NCI-H345 treated with DMSO at 0.1 percent for 48 hours (cell line): ENCODE measurements at regions not wholly inside any gene's neighbourhood (a gene's known extent, or its start where the extent isn't known, plus 50 kb on each side); places are given as distances from the start of the nearest gene placed in this dataset.
"Not testable (repeated sequence)": the region's sequence is repeated elsewhere in the genome, so short reads cannot be mapped to it uniquely, and the experiment has no call there.

Experiments used
- DNase-seq: peaks from one replicate; lab custom pipeline; 2025; ENCODE audit not compliant: unreplicated experiment; lab: John Stamatoyannopoulos, UW

- no peak for DNase-seq
Measured at GRCh38 chr5:93359296-93359959, 221.6 kb downstream of the NR2F1-AS1 start.

DNA sequence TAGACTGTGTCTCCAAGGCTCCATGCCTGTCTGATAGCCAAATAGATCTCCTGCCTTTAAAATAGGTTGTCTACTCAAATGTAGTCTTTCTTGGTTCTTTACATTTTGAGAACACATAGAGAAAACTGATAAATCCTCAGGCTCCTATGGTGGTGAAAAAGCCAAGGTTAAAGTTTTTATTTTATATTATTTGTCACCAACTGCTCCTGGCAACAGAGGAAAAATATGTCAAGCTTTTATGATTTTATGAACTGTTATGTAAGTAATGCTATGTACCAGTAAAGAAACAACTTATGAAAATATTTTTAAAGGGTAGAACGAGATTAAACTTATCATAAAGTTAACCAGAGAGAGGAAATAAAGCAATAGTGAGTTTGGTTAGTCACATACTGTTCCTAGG lies 222.8 kb downstream of the NR2F1-AS1 start:
- no peak for DNase-seq

- DNase-seq = no peak
Measured at GRCh38 chr5:93357686-93358085, 223.3 kb downstream of the NR2F1-AS1 start.

DNA sequence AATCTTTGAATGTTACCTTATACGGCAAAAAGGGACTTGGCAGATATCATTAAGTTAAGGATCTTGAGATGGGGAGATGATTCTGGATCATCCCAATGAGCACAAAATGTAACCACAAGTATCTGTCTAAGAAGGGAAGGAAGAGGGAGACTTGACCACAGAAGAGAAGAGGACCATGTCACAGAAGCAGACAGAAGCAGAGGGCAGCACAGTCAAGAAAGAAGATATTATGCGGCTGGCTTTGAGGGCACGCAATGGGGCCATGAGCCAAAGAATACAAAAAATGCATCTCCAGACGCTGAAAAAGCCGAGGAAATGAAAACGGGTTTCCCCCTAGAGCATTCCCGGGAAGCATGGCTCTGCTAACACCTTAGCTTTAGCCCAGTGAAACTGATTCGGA lies 225.3 kb downstream of the NR2F1-AS1 start:
- DNase-seq = no peak

GRCh38 chr5:93352186-93352585 lies 228.8 kb downstream of the NR2F1-AS1 start:
- DNase-seq = no peak

DNA sequence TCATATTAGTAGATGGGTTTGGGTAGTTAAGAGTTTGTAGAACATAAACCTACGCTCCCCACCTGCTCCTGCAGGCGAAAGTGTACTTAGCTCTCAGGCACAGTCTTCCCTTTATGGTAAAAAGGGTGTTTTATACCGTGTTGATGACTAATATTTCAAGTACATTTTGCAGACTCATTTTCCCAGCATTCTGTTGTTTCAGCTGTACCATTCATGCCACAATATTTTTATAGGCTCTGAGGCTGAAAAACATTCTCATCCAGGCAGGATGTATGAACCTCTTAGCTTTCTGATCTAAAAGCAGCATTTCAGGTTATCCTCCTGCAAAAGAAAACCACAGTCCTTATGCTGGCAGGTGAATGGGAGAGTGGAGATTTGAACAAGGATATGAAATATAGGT lies 231.4 kb downstream of the NR2F1-AS1 start:
- DNase-seq = no peak

- no peak for DNase-seq
Measured at GRCh38 chr5:93348231-93348630, 232.8 kb downstream of the NR2F1-AS1 start.

DNA sequence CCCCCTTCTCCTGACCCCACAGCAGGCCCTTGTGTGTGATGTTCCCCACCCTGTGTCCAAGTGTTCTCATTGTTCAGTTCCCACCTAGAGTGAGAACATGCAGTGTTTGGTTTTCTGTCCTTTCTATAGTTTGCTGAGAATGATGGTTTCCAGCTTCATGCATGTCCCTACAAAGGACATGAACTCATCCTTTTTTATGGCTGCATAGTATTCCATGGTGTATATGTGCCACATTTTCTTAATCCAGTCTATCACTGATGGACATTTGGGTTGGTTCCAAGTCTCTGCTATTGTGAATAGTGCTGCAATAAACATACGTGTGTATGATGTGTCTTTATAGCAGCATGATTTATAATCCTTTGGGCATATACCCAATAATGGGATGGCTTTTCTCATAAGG lies 234.2 kb downstream of the NR2F1-AS1 start:
- DNase-seq = not testable (repeated sequence)

- no peak for DNase-seq
Measured at GRCh38 chr5:93346301-93346700, 234.7 kb downstream of the NR2F1-AS1 start.

GRCh38 chr5:93343570-93343969 lies 237.4 kb downstream of the NR2F1-AS1 start:
- no peak for DNase-seq

- DNase-seq = no peak
Measured at GRCh38 chr5:93342563-93343061, 238.4 kb downstream of the NR2F1-AS1 start.

GRCh38 chr5:93340881-93341280 lies 240.1 kb downstream of the NR2F1-AS1 start:
- DNase-seq = no peak

DNA sequence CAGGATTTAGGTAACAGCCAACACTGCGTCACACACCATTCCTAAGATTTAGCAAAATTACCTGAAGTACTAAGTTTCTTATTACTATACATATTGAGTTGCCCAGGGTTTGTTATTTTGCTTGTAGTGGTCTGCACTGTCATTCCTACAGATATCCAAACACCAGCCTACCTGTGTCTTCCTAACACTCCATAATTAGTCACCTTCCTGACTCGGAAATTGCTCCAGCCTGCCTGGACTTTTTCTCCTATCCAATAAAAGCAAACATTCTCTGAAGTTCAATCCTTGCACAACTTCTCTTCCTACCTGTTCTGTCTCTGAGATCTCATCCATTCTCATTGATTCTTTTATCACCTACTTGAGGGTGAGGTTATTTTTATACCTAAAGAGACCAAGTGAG lies 243.9 kb downstream of the NR2F1-AS1 start:
- DNase-seq = no peak

DNA sequence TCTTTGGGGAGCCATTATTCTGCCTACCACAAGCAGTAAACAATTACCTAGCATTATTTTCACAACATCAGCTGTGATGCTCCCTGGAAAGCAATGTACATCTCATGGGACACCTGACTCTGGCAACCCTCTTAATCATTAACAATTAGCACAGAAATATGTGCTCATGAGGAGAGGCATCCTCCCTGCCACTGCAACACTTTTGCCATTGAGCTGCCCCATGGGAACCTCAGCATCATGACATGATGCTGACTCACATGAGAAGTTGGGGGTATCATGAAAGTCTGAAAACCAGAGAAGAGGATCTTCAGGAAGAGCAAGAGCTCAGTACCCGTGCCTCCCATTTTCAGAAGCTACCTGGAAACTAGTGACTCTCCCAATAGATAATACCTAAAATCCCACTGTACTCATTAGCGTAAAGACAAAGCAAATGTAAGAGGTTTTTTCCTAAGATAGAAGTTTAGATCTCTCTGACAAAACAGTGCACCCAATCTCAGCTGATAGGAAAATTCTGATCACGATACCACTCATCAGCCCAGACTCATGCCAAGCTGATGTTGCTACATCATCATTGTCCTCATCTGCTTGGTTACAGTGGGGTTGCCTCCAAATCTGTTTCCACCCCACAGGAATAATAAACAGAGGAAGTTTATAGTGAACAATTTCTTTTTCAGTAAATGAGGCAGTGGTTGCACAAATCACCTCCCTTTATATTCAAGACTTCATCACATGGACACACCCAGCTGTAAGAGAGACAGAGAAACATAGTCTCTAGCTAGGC lies 244.5 kb downstream of the NR2F1-AS1 start:
- no peak for DNase-seq

- DNase-seq = no peak
Measured at GRCh38 chr5:93331863-93332262, 249.2 kb downstream of the NR2F1-AS1 start.

GRCh38 chr5:93331241-93331640 lies 249.8 kb downstream of the NR2F1-AS1 start:
- no peak for DNase-seq

GRCh38 chr5:93330506-93330905 lies 250.5 kb downstream of the NR2F1-AS1 start:
- no peak for DNase-seq

GRCh38 chr5:93329756-93330155 lies 251.3 kb downstream of the NR2F1-AS1 start:
- no peak for DNase-seq

GRCh38 chr5:93328833-93329232 lies 252.2 kb downstream of the NR2F1-AS1 start:
- DNase-seq = no peak

GRCh38 chr5:93327605-93328004 lies 253.4 kb downstream of the NR2F1-AS1 start:
- no peak for DNase-seq

GRCh38 chr5:93325946-93326345 lies 255.1 kb downstream of the NR2F1-AS1 start:
- no peak for DNase-seq
